ENCODE measurements at regions not wholly inside any gene's neighbourhood (a gene's known extent, or its start where the extent isn't known, plus 50 kb on each side); places are given as distances from the start of the nearest gene placed in this dataset.

GRCh38 chr4:59200992-59201391 lies 1999.1 kb upstream of the ADGRL3 start:
- TF ChIP-seq POLR2A (IDR thresholded peaks at IDR 0.05) = no peak
- no peak for TF ChIP-seq CTCF (IDR thresholded peaks at IDR 0.05)
